Keratinocyte (primary cell): ENCODE measurements at regions not wholly inside any gene's neighbourhood (a gene's known extent, or its start where the extent isn't known, plus 50 kb on each side); places are given as distances from the start of the nearest gene placed in this dataset.
"Not testable (repeated sequence)": the region's sequence is repeated elsewhere in the genome, so short reads cannot be mapped to it uniquely, and the experiment has no call there.

Experiments used
- DNase-seq: peaks from one replicate; pipeline ENCODE4 v3.0.0-alpha.2; 2011; ENCODE audit warnings: low read depth, missing footprints, low spot score
- FAIRE-seq: peaks from 2 replicates; lab custom pipeline; 2011; peaks lifted over from hg19 to GRCh38; lab: Jason Lieb, UNC
- H2AFZ ChIP-seq: 2 replicates; pipeline ENCODE4 v1.6.0; 2012; ENCODE audit warnings: low read length, control low read depth, inconsistent platforms; ENCODE audit not compliant: control insufficient read depth
- H3K27ac ChIP-seq: 2 replicates; pipeline ENCODE4 v1.5.1; 2011; ENCODE audit warnings: low read length; ENCODE audit not compliant: control insufficient read depth, insufficient read depth
- H3K27me3 ChIP-seq: 3 replicates; pipeline ENCODE4 v1.6.0; 2011; ENCODE audit warnings: low read length; ENCODE audit not compliant: control insufficient read depth, insufficient read depth; ENCODE audit errors: extremely low read depth
- H3K36me3 ChIP-seq, 2 experiments: 2 replicates in 1 of 2; 3 replicates in 1 of 2; pipeline ENCODE4 v1.5.1; 2011; ENCODE audit warnings: low read length in 2 of 2, mild to moderate bottlenecking in 1 of 2; ENCODE audit not compliant: control insufficient read depth in 2 of 2, insufficient read depth in 2 of 2; ENCODE audit errors: extremely low read depth in 1 of 2
- H3K4me1 ChIP-seq: 3 replicates; pipeline ENCODE4 v1.5.1; 2011; ENCODE audit warnings: low read length; ENCODE audit not compliant: control insufficient read depth, insufficient read depth; ENCODE audit errors: extremely low read depth
- H3K4me2 ChIP-seq: 3 replicates; pipeline ENCODE4 v1.6.0; 2011; ENCODE audit warnings: low read depth, low read length; ENCODE audit not compliant: control insufficient read depth, insufficient read depth; ENCODE audit errors: extremely low read depth
- H3K4me3 ChIP-seq, 3 experiments: fragments of 200-600 bp in 1 of 3; sonication (generic) in 1 of 3; 2 replicates in 2 of 3; 3 replicates in 1 of 3; pipeline ENCODE4 v1.5.1; 2011 to 2016; ENCODE audit warnings: low read length in 3 of 3, mild to moderate bottlenecking in 3 of 3, control low read depth in 2 of 3, inconsistent platforms in 1 of 3, low read depth in 1 of 3, mixed read lengths in 1 of 3, mixed run types in 1 of 3, moderate library complexity in 1 of 3; ENCODE audit not compliant: control insufficient read depth in 2 of 3, insufficient read depth in 2 of 3; ENCODE audit errors: extremely low read depth in 1 of 3
- H3K79me2 ChIP-seq: 2 replicates; pipeline ENCODE4 v1.6.0; 2012; ENCODE audit warnings: low read length; ENCODE audit not compliant: control insufficient read depth, insufficient read depth
- H3K9ac ChIP-seq: 3 replicates; pipeline ENCODE4 v1.6.0; 2011; ENCODE audit warnings: low read length; ENCODE audit not compliant: control insufficient read depth, insufficient read depth; ENCODE audit errors: extremely low read depth
- H3K9me1 ChIP-seq: 3 replicates; pipeline ENCODE4 v1.6.0; 2011; ENCODE audit warnings: low read length; ENCODE audit not compliant: control insufficient read depth, insufficient read depth; ENCODE audit errors: extremely low read depth
- H3K9me3 ChIP-seq: 2 replicates; pipeline ENCODE4 v1.5.1; 2012; ENCODE audit warnings: low read depth, low read length; ENCODE audit not compliant: control insufficient read depth
- H4K20me1 ChIP-seq: 3 replicates; pipeline ENCODE4 v1.6.0; 2011; ENCODE audit warnings: low read length; ENCODE audit not compliant: control insufficient read depth, insufficient read depth; ENCODE audit errors: extremely low read depth
- dilution Hi-C: fragments of 300-500 bp; cut with MboI; formaldehyde crosslinking; loops from one replicate; pipeline ENCODE4 v1.7.0; 2020; ENCODE audit warnings: low sequenced_read_pairs; ENCODE audit not compliant: extremely low pct_ligation_motif_present

DNA sequence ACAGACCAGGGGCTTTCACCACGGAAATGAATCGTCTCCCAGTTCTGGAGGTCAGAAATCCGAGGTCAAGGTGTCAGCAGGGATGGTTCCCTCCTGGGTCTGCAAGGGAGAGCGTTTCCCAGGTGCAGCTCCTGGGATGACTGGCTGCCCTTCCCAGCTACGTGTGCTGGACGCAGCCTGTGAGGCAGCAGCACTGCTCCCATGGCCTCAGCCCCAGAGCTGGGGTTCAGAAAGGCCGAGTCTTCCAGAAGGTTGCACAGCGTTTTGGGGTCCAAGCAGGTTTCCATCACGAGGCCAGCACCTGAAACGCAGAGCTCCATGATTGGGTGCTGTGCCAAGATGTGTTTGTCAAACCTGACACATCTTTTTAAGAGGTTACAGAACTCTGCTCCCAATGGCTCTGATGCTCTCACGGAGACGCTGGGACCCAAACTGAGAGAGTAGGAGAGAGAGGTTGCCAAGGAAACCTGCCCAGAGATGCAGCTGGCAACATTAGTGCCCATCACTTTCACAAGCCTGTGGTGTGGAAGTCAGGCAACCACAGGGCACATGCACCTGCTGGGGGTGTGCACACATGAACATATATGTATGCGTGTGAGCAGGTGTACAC, 65.8 kb upstream of the LRPAP1 start:
- H3K9me3 ChIP-seq, H3K4me1 ChIP-seq, H3K9ac ChIP-seq, H3K79me2 ChIP-seq, H3K27me3 ChIP-seq, H4K20me1 ChIP-seq, H3K4me3 ChIP-seq, FAIRE-seq, H3K9me1 ChIP-seq, DNase-seq, H3K4me2 ChIP-seq, H3K27ac ChIP-seq, H2AFZ ChIP-seq, H3K36me3 ChIP-seq, dilution Hi-C loops: not testable (repeated sequence)

DNA sequence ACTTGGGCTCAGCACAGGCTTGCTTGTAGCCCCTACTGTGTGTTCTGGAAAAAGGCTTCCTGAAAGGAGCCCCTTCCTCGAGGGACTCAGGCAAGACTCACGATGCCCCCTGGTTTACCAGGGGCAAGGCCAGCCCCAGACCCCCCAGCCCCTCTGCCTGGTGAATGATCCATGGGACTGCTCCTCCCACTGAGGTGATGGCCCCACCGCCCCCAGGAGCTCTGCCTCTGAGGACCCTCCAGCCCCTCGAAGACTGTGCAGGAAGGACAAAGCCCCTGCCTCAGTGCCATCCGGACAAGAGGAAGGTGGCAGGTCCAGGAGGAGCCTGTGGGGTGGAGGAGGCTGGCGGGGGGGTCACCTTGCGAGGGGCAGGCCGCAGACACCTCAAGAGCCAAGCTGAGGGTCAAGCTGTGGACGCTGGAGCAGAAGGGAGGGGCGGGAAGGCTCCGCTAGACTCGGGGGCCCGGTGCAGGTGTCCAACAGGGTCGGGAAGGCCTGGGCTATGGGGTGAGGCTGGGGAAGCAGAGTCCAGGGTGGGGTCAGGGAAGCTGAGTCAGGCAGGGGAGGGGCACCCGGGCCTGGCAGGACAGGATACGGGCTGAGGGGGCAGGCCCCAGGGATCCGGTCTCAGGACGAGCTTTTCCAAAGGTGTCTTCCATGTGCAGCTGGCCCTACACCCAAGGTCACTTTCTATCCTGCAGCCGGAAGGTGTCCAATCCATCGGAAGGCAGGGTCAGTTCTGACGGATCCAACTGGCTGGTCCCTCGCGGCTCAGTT, 64.9 kb upstream of the LRPAP1 start:
- H3K79me2 ChIP-seq, DNase-seq, H3K4me1 ChIP-seq, H3K27me3 ChIP-seq, H3K4me2 ChIP-seq, H2AFZ ChIP-seq, H3K36me3 ChIP-seq, H3K9ac ChIP-seq, H3K4me3 ChIP-seq, dilution Hi-C loops, FAIRE-seq, H3K9me1 ChIP-seq, H4K20me1 ChIP-seq, H3K27ac ChIP-seq, H3K9me3 ChIP-seq: not testable (repeated sequence)

DNA sequence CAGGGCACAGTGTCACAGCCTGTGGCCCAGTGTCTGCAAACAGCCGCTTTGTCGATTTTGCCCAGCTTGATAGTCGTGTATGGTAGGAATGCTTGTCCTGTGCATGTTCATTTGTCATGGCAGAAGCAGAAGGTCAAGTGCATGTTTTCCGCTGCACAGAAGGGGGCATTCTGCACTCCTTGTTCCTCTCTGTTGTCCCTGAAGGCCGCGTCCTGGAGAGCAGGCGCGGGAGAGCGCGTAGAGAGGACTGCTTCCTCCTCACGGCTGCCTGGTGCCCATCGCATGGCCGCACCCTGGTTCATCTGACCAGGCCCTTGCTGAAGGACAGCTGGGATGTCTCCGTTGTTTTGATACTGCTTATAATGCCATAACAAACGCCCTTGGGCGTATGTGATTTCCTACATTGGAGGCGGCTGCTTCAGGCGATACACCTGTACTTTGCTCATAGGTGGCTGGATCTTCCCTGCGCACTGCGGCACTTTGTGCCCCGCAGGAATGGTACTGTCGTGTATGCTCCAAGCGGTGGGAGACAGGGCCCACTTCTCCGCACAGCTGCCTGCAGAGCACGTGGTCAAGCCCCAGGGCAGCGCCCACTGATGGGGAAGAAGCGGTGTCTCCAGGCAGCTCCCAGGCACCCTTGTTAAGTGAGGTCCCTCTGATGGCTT, 63.5 kb upstream of the LRPAP1 start:
- dilution Hi-C loops, H3K9me1 ChIP-seq, H3K4me1 ChIP-seq, H3K27ac ChIP-seq, H3K27me3 ChIP-seq, H2AFZ ChIP-seq, H3K9ac ChIP-seq, H3K4me2 ChIP-seq, H3K79me2 ChIP-seq, H3K36me3 ChIP-seq, H3K9me3 ChIP-seq, DNase-seq, FAIRE-seq, H4K20me1 ChIP-seq, H3K4me3 ChIP-seq: not testable (repeated sequence)

- H3K36me3 ChIP-seq, H3K9me3 ChIP-seq, H3K79me2 ChIP-seq, dilution Hi-C loops, H3K27me3 ChIP-seq, H3K4me2 ChIP-seq, H3K27ac ChIP-seq, H3K4me1 ChIP-seq, H2AFZ ChIP-seq, H3K9me1 ChIP-seq, DNase-seq, H3K9ac ChIP-seq, FAIRE-seq, H3K4me3 ChIP-seq, H4K20me1 ChIP-seq: not testable (repeated sequence)
Observed at GRCh38 chr4:3594751-3595150, 62.5 kb upstream of the LRPAP1 start.
